Natural killer cell treated with Interleukin-12 subunit alpha and Interleukin-12 subunit beta and Interleukin-15 and Interleukin-18, amount 100 ng/mL, for 72 hours (primary cell): ENCODE measurements at regions not wholly inside any gene's neighbourhood (a gene's known extent, or its start where the extent isn't known, plus 50 kb on each side); places are given as distances from the start of the nearest gene placed in this dataset.

ENCODE experiments used
- ATAC-seq, 2 donors: fragments of 150-1000 bp; cut with Tn5 transposase in 1 of 2; sonication (Bioruptor Pico), chemical (Tn5 transposase) in 1 of 2; 2 replicates each; pipeline ENCODE4 v1.10.0; 2021
- DNase-seq: peaks from one replicate; pipeline ENCODE4 v3.0.0; 2022; ENCODE audit warnings: low spot score
- H3K27ac Mint-ChIP-seq, 2 donors: 1 replicate in 1 of 2; 2 replicates in 1 of 2; pipeline ENCODE4 v1.8.0; 2022; ENCODE audit warnings: mixed read lengths in 2 of 2, mild to moderate bottlenecking in 1 of 2, moderate library complexity in 1 of 2
- H3K27me3 Mint-ChIP-seq, 2 donors: 1 replicate in 1 of 2; 2 replicates in 1 of 2; pipeline ENCODE4 v1.8.0; 2022; ENCODE audit warnings: mixed read lengths in 2 of 2
- H3K36me3 Mint-ChIP-seq: one replicate; pipeline ENCODE4 v1.8.0; 2022; ENCODE audit warnings: mixed read lengths
- H3K4me1 Mint-ChIP-seq, 2 donors: 1 replicate in 1 of 2; 2 replicates in 1 of 2; pipeline ENCODE4 v1.8.0; 2022; ENCODE audit warnings: low read depth in 2 of 2, mixed read lengths in 2 of 2, mild to moderate bottlenecking in 1 of 2
- H3K4me3 Mint-ChIP-seq: one replicate; pipeline ENCODE4 v1.8.0; 2022; ENCODE audit warnings: mixed read lengths
- H3K9me3 Mint-ChIP-seq: 2 replicates; pipeline ENCODE4 v1.8.0; 2022; ENCODE audit warnings: mixed read lengths

DNA sequence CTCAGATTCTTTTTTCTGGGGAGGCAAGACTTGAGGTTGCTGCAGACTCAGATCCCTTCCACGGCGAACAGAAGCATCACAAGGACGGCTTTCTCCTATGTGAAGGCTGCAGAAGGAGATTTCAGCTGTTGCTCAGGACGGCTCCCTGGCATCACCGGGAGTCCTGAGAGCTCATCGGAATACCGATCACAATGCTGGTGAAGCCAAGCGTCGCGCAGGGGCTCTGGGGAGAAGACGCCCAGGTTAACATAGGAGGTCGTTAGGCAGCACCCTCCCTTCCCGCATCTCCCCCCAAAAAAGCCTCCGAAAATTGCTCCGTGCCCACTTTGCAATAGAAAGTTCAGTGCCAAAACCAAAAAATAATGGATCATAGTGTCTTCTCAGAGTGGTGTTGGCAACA, 127.2 kb upstream of the TMEM132D start:
- no peak for ATAC-seq
- H3K36me3 Mint-ChIP-seq: no peaks in the 10 kb centered on the region
- H3K4me1 Mint-ChIP-seq: no peaks in the 10 kb centered on the region
- H3K27me3 Mint-ChIP-seq: peaks cover 13 to 25% of the 10 kb centered on the region in 2 donors
- no peak overlapping the region for H3K4me3 Mint-ChIP-seq
- DNase-seq: no peak
- H3K9me3 Mint-ChIP-seq: no peaks in the 10 kb centered on the region
- H3K27ac Mint-ChIP-seq: no peak overlapping the region

DNA sequence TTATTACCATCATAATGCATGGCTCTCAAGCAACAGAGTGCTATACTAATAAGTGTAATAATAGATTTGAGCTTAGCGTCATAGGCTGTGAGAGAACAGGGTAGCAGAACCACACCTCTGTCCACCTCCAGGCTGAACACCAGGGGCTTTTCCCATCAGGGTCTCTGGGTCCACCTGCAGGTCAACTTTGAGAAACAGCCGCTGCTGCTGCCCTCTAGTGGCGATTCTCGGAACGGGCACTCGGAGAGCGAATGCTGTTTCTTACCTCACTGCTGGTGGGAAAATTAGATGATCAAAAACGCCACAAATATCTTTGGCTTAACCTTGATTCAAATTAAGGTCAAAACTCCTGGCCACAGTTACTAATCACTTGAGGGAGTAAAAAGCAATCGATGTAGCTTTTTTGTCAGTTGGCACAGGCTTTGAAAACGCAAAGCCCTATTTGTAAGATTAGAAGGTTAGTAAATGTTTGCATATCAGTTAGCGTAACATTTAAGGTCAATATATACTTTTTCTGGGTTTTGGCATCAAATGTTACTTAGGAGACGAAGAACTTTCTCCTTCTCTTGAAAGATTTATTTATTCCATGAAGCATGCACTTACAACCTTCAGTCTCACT, 127.9 kb upstream of the TMEM132D start:
- H3K27ac Mint-ChIP-seq: no peak overlapping the region
- no peak overlapping the region for H3K4me3 Mint-ChIP-seq
- H3K9me3 Mint-ChIP-seq: no peaks in the 10 kb centered on the region
- peaks cover 13 to 25% of the 10 kb centered on the region in 2 donors for H3K27me3 Mint-ChIP-seq
- no peaks in the 10 kb centered on the region for H3K36me3 Mint-ChIP-seq
- ATAC-seq (no peak), DNase-seq (no peak)
- H3K4me1 Mint-ChIP-seq: no peaks in the 10 kb centered on the region

DNA sequence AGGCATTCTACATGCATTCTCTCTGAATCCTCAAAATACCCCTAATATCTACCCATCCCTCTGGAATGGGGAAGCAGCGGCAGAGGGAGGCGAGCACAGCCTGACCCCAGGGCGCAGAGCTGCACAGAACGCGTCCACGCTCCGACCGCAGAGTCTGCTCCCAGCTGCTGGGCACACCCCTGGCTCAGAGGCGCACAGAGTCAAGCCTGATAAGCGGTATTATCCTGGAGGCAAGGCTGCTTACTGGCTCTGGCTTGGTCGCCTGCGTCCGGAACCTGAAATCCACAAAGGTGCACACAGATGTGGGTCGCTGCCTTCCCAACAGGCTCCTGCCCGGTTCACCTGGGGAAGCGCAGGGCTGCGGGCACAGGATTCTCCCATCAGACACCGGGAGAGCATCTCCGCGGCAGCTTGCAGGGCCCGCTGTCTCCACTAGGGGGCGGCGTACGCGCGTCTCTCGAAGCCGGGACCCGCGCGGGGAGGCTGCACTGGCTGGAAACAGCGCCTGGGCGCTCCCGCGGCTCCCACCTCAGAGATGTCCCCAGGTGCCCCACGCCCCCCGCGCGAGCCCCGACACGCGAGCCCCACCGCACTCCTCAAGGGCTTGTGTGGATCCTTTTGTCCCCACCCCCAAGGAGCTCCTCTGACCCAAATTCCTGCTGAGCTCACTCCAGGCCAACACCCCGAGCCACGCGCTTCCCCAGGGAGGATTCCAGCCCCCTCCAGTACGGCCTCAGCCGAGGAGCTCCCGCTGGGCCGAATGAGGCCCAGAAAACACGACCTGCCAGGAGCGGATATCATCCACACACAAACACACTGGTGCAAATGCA, 120.1 kb upstream of the FZD10 start:
- no peak overlapping the region for H3K4me3 Mint-ChIP-seq

DNA sequence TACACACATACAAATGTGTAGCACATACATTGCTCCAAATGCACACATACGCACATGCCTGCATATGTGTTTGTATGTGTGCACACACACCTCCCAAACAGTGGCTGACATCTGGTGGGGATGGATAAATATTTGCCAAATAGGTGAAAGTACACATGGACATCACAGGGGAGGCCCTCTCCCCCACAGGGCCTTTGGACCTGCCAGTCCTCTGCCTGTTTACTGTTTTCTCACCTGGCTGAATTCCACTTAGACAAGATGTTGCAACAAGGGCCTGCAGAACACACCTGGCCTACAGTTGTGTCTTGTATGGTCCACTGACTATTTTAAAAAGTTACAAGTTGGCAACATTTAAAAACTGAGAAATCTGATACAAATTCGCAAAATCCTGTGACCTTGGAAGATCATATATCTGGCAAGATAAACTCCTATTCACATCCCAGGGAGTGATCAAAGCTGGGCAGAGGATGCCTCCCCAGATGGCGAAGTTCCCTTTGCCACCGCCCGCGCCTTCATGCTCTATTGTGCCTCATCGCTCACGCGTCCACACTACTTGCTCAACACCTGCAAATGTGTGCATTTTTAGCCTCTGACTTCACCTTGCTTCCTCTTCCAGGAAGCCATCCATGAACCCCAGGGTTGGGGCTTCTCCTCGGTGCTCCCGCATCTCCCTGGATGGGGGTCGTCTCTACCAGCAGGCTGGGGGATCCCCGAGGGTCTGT, 118.4 kb upstream of the FZD10 start:
- Mint-ChIP-seq H3K36me3 (peaks cover 6% of the 10 kb centered on the region), H3K27ac (no peak overlapping the region), H3K9me3 (peaks cover 6% of the 10 kb centered on the region), H3K4me3 (no peak overlapping the region), H3K4me1 (peaks cover 7 to 15% of the 10 kb centered on the region in 2 donors), H3K27me3 (peaks cover 41 to 51% of the 10 kb centered on the region in 2 donors)
- no peak for DNase-seq
- no peak for ATAC-seq

More for the DNA sequence above, 120.1 kb upstream of the FZD10 start:
- Mint-ChIP-seq H3K27me3 (peaks cover 42 to 55% of the 10 kb centered on the region in 2 donors), H3K9me3 (peaks cover 6% of the 10 kb centered on the region), H3K27ac (no peak overlapping the region), H3K36me3 (peaks cover 6% of the 10 kb centered on the region), H3K4me1 (peaks cover 7 to 15% of the 10 kb centered on the region in 2 donors)
- DNase-seq (no peak), ATAC-seq (no peak)

DNA sequence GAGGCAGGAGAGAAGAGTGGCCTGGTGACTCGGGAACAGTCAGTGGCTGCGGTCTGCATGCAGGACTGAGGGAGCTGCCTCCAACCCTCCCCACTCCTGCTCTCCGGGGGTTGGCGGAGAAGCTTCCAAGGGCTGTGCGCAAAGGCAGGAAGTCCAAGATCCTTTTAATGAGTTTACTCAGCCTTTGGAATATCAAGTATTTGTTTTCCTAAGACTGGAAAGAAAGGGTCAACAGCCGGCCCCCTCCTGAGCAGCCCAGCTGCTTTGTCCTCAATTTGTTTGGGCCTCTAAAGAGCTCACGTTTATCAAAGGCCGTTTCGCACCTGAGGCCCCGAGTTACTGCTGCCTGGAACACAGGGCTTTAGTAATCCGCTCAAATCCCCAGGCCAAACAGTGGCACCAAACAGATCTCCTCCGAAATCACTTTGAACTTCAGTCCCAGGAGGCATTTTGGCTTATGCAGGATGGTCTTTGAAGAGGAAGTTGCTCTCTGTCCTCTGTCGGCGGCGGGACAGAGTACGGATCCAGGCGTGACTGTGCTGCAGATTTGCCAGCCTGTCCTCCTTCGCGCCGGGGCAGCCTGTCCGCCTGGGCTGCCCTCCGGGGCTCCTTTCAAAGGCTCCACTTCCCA, 117.2 kb upstream of the FZD10 start:
- peaks cover 7 to 15% of the 10 kb centered on the region in 2 donors for H3K4me1 Mint-ChIP-seq
- no peak for ATAC-seq
- no peak for DNase-seq
- no peak overlapping the region for H3K4me3 Mint-ChIP-seq
- peaks cover 6% of the 10 kb centered on the region for H3K9me3 Mint-ChIP-seq
- H3K27ac Mint-ChIP-seq: no peak overlapping the region
- peaks cover 6% of the 10 kb centered on the region for H3K36me3 Mint-ChIP-seq
- peaks cover 37 to 41% of the 10 kb centered on the region in 2 donors for H3K27me3 Mint-ChIP-seq

DNA sequence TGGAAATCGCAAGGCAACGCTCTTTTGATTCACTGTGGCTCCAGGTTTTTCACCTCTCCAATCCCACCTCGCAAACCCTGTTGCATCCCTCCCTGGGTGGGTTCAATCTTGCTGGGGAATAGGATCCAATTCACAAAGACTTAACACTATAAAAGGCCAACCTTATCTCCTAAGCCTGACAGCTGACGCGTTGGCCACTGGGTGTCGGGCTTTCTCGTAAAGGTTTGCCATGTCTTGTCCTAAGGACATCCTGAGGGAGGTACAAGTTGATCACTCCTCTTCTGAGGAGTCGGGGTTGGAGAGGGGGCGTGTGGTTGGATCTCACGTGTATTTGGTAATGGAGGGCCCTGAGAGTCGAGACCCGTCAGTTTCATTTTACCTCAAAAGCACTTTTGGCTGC, 112.6 kb upstream of the FZD10 start:
- no peak for ATAC-seq
- peaks cover 1% of the 10 kb centered on the region for H3K9me3 Mint-ChIP-seq
- H3K4me1 Mint-ChIP-seq: peaks cover 2 to 7% of the 10 kb centered on the region in 2 donors

DNA sequence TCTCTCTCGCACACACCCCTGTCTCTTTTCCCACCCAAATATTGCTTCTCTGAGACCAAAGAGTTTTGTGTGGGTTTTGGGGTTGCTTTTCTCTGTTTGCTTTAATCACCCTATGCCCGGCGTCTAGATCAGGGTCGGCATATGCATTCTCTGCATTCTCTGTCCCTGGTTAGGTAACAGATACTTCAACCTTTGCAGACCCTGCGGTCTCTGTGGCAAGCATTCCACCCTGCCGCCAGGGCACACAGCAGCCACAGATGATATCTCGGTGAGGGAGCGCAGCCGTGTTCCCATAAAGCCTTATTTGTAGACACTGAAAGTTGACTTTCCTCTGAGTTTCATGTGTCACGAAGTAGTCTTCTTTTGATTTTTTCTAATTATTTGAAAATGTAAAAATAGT, 110.4 kb upstream of the FZD10 start:
- Mint-ChIP-seq H3K4me1 (peaks cover 9 to 11% of the 10 kb centered on the region in 2 donors), H3K36me3 (peaks cover 11% of the 10 kb centered on the region), H3K27ac (no peak overlapping the region), H3K9me3 (peaks cover 9% of the 10 kb centered on the region), H3K4me3 (no peak overlapping the region), H3K27me3 (peaks cover 6 to 12% of the 10 kb centered on the region in 2 donors)
- DNase-seq (no peak), ATAC-seq (no peak)

More for the DNA sequence above, 112.6 kb upstream of the FZD10 start:
- Mint-ChIP-seq H3K27me3 (peaks cover 16 to 23% of the 10 kb centered on the region in 2 donors), H3K27ac (no peak overlapping the region), H3K4me3 (no peak overlapping the region), H3K36me3 (peaks cover 2% of the 10 kb centered on the region)
- no peak for DNase-seq

DNA sequence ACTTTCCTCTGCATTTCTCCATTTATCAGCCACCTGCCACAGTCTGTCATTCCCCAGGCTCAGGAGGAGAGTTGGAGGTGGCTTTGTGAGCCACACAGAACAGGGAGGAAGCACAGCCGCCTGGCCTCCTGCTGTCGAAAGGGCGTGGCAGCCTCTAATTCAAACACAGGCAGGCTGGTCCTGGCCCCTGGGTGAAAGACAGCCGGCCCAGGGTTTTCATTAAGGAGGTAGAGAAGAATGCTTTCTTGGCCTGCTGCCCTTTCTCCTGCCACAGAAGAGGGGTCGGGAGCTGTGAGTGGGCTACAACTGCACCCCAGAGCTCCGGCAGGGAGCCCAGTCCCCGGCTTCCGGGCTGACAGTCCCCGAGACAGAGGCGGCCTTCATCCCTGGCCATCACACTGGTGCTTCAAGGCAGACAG, 108.6 kb upstream of the FZD10 start:
- Mint-ChIP-seq H3K4me1 (peaks cover 9 to 11% of the 10 kb centered on the region in 2 donors), H3K27ac (no peak overlapping the region), H3K9me3 (peaks cover 9% of the 10 kb centered on the region), H3K36me3 (peaks cover 11% of the 10 kb centered on the region), H3K27me3 (peaks cover 0 to 8% of the 10 kb centered on the region in 2 donors), H3K4me3 (no peak overlapping the region)
- DNase-seq (no peak), ATAC-seq (no peak)

DNA sequence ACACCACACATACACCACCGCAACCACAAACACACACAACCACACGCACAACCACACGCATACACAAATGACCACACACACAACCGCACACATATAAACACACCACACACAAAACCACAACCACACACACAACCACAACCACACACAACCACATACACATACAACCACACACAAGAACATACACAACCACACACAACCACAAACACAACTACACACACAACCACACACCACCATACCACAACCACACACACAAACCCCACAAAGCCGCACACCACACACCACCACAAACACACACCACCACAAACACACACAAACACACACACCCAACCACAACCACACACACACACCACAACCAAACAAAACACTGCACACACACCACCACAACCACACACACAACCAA, 107.5 kb upstream of the FZD10 start:
- Mint-ChIP-seq H3K4me3 (no peak overlapping the region), H3K27me3 (peaks cover 0 to 7% of the 10 kb centered on the region in 2 donors), H3K27ac (peak overlapping the region in 1 of 2 donors; percentile 4), H3K9me3 (peaks cover 9% of the 10 kb centered on the region), H3K4me1 (peaks cover 9 to 11% of the 10 kb centered on the region in 2 donors), H3K36me3 (peaks cover 11% of the 10 kb centered on the region)
- DNase-seq: no peak
- ATAC-seq: no peak

DNA sequence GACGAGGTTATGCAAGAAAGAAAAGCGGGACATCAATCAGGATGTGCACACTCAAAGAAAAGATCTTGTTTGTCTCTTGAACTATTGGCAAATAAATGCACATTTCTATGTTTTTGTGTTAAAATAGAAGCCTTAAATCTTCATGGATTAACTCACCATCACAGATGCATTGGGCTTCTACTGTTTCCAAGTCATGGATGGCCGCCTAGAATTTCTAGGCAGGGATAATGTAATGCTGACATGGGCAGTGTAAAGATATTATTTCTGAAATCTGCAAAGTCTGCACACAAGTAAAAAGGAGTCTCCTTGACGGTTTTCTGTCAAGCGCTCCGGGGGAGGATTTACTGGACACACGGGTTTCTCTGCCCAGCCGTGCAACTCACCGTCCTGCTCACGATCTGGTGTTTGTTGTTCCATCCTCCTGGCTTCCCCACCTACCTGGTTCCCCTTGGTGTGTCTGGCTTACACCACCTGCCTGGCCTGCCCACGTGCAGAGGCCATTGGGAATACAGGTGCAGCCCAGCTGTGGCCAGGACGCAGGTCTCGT, 103.3 kb upstream of the FZD10 start:
- DNase-seq: no peak
- no peak overlapping the region for H3K27ac Mint-ChIP-seq
- H3K4me1 Mint-ChIP-seq: peaks cover 9 to 11% of the 10 kb centered on the region in 2 donors
- peaks cover 0 to 2% of the 10 kb centered on the region in 2 donors for H3K27me3 Mint-ChIP-seq
- no peak for ATAC-seq
- peaks cover 11% of the 10 kb centered on the region for H3K36me3 Mint-ChIP-seq
- H3K4me3 Mint-ChIP-seq: no peak overlapping the region
- peaks cover 17% of the 10 kb centered on the region for H3K9me3 Mint-ChIP-seq

DNA sequence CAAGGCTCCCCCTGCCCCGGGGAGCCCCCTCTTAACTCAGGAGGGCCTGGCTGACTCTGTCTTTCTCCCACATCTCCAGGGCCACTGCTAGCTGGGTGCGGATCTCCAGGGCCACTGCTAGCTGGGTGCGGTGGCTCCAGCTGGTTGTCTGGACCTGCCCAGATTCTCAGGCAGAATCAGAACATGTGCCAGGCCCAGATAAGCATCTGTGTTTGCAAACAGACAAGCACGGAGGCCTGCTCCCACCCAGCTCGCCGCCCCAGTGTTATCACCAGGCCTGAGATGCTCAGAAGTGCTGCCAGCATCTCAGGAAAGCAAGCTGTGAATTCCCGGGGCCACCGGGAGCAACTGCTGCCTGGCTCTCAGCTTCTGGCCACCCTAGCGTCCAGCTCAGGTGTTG, 98.4 kb upstream of the FZD10 start:
- no peak for ATAC-seq
- H3K27ac Mint-ChIP-seq: no peak overlapping the region

DNA sequence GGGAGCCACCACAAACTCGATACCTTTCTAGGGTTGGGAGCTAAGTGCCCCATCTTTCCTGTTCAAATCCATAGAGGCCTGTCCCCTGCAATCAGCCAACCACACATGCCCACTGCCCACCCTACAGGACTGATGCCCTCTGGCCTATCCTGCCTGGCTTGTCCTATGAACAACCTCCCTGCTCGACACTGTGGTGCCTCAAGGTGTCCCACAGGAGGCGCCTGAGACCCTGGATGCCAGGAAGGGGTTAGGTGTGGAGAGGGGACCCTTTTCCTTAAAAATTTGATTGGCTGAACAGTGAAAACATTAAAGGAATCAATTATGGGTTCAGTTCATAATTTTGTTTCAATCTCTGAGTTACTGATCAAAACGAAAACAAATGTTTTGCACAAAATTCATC, 97.3 kb upstream of the FZD10 start:
- no peak overlapping the region for H3K27ac Mint-ChIP-seq
- H3K36me3 Mint-ChIP-seq: no peaks in the 10 kb centered on the region
- ATAC-seq (no peak), DNase-seq (no peak)
- H3K9me3 Mint-ChIP-seq: peaks cover 8% of the 10 kb centered on the region
- H3K4me3 Mint-ChIP-seq: no peak overlapping the region
- no peaks in the 10 kb centered on the region for H3K4me1 Mint-ChIP-seq
- peaks cover 0 to 2% of the 10 kb centered on the region in 2 donors for H3K27me3 Mint-ChIP-seq

More for the DNA sequence above, 98.4 kb upstream of the FZD10 start:
- no peak overlapping the region for H3K4me3 Mint-ChIP-seq
- peaks cover 0 to 2% of the 10 kb centered on the region in 2 donors for H3K27me3 Mint-ChIP-seq
- H3K4me1 Mint-ChIP-seq: no peaks in the 10 kb centered on the region
- H3K9me3 Mint-ChIP-seq: peaks cover 8% of the 10 kb centered on the region
- no peaks in the 10 kb centered on the region for H3K36me3 Mint-ChIP-seq
- no peak for DNase-seq

DNA sequence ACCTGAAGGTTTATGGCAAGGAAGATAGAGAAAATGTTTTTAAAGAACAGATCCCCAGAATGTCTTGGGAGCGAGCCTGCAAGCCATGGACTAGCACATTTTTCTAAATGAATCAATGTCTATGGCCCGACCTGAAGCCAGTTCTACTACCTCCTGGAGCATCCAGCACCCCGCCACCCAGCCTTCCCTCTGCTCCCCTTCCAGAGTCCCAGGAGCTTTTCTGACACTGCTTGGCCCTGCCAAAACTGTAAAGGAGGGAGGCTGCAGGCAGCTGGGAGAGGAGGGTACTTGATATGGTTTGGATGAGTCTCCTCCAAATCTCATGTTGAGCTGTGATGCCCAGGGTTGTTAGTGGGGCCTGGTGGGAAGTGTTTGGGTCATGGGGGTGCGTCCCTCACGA, 95.5 kb upstream of the FZD10 start:
- Mint-ChIP-seq H3K36me3 (no peaks in the 10 kb centered on the region), H3K27ac (no peak overlapping the region), H3K4me1 (no peaks in the 10 kb centered on the region), H3K9me3 (peaks cover 4% of the 10 kb centered on the region), H3K27me3 (no peaks in the 10 kb centered on the region), H3K4me3 (no peak overlapping the region)
- ATAC-seq (no peak), DNase-seq (no peak)
